Neural progenitor cell (in vitro differentiated cells): ENCODE measurements at regions not wholly inside any gene's neighbourhood (a gene's known extent, or its start where the extent isn't known, plus 50 kb on each side); places are given as distances from the start of the nearest gene placed in this dataset.

Experiments used
- DNase-seq: peaks from one replicate; pipeline ENCODE4 v3.0.0-alpha.2; 2016; ENCODE audit warnings: low spot score
- H2AFZ ChIP-seq: fragments of 200-600 bp; sonication (generic); replicated peaks from 2 replicates; pipeline ENCODE4 v1.6.1; 2016; ENCODE audit warnings: antibody characterized with exemption
- H3F3A ChIP-seq: fragments of 200-600 bp; sonication (generic); 2 replicates; pipeline ENCODE4 v1.6.1; 2016; ENCODE audit warnings: antibody characterized with exemption, low read depth
- H3K27ac ChIP-seq: fragments of 200-600 bp; sonication (generic); 2 replicates; pipeline ENCODE4 v1.5.1; 2016; ENCODE audit warnings: mild to moderate bottlenecking
- H3K27me3 ChIP-seq: fragments of 200-600 bp; sonication (generic); 2 replicates; pipeline ENCODE4 v1.6.1; 2016; ENCODE audit warnings: mild to moderate bottlenecking, moderate library complexity
- H3K36me3 ChIP-seq: fragments of 200-600 bp; sonication (generic); 2 replicates; pipeline ENCODE4 v1.5.1; 2016
- H3K4me1 ChIP-seq: fragments of 200-600 bp; sonication (generic); 2 replicates; pipeline ENCODE4 v1.6.1; 2016; ENCODE audit warnings: mixed run types
- H3K4me2 ChIP-seq: fragments of 200-600 bp; sonication (generic); 2 replicates; pipeline ENCODE4 v1.6.1; 2016
- H3K4me3 ChIP-seq: fragments of 200-600 bp; sonication (generic); 2 replicates; pipeline ENCODE4 v1.5.1; 2016
- H3K79me2 ChIP-seq: fragments of 200-600 bp; sonication (generic); 2 replicates; pipeline ENCODE4 v1.6.1; 2016; ENCODE audit warnings: low read depth
- H3K9ac ChIP-seq: fragments of 200-600 bp; sonication (generic); 2 replicates; pipeline ENCODE4 v1.6.1; 2016
- H3K9me3 ChIP-seq: fragments of 200-600 bp; sonication (generic); 2 replicates; pipeline ENCODE4 v1.5.1; 2016; ENCODE audit warnings: low read depth
- H4K20me1 ChIP-seq: fragments of 200-600 bp; sonication (generic); 2 replicates; pipeline ENCODE4 v1.6.1; 2016; ENCODE audit warnings: low read depth
- H3K27ac Mint-ChIP-seq: 3 replicates; pipeline ENCODE4 v1.8.0; 2021; ENCODE audit warnings: mixed read lengths
- H3K27me3 Mint-ChIP-seq: 2 replicates; pipeline ENCODE4 v1.8.0; 2022; ENCODE audit warnings: low read depth, mild to moderate bottlenecking, inconsistent platforms, moderate library complexity, mixed read lengths; ENCODE audit not compliant: insufficient read depth
- H3K36me3 Mint-ChIP-seq: 3 replicates; pipeline ENCODE4 v1.8.0; 2021; ENCODE audit warnings: mixed read lengths
- H3K4me1 Mint-ChIP-seq: 3 replicates; pipeline ENCODE4 v1.8.0; 2021; ENCODE audit warnings: mixed read lengths
- H3K4me3 Mint-ChIP-seq: 3 replicates; pipeline ENCODE4 v1.8.0; 2021; ENCODE audit warnings: mild to moderate bottlenecking, moderate library complexity, mixed read lengths
- H3K9me3 Mint-ChIP-seq: 3 replicates; pipeline ENCODE4 v1.8.0; 2020; ENCODE audit warnings: mixed read lengths
- CTCF ChIP-seq: fragments of 200-600 bp; sonication (generic); IDR thresholded peaks from 2 replicates; pipeline ENCODE4 v1.5.1; 2017; ENCODE audit warnings: antibody characterized with exemption, mild to moderate bottlenecking
- EZH2 ChIP-seq: fragments of 200-600 bp; sonication (generic); IDR thresholded peaks from 2 replicates; pipeline ENCODE4 v1.6.1; 2017; ENCODE audit warnings: antibody characterized with exemption, mild to moderate bottlenecking, moderate library complexity
- EZH2phosphoT487 ChIP-seq: fragments of 200-600 bp; sonication (generic); IDR thresholded peaks from 2 replicates; pipeline ENCODE4 v1.6.1; 2017; ENCODE audit warnings: antibody characterized with exemption

GRCh38 chr6:4598384-4598995 lies 177.7 kb upstream of the CDYL start:
- no peak overlapping the region for H3K4me3 Mint-ChIP-seq
- H3K36me3 ChIP-seq = no peaks in the 10 kb centered on the region
- no peak overlapping the region for H2AFZ ChIP-seq
- no peak for DNase-seq
- no peaks in the 10 kb centered on the region for H3K27me3 ChIP-seq
- no peaks in the 10 kb centered on the region for H3K79me2 ChIP-seq
- peaks cover 2% of the 10 kb centered on the region for H3K27me3 Mint-ChIP-seq
- H3K9ac ChIP-seq = no peak overlapping the region
- no peaks in the 10 kb centered on the region for H3F3A ChIP-seq
- H3K4me3 ChIP-seq = no peak overlapping the region
- H3K4me2 ChIP-seq = no peak overlapping the region
- no peaks in the 10 kb centered on the region for H3K9me3 ChIP-seq
- no peaks in the 10 kb centered on the region for H3K4me1 Mint-ChIP-seq
- H3K27ac ChIP-seq = no peak overlapping the region
- H3K9me3 Mint-ChIP-seq = peaks cover 9% of the 10 kb centered on the region
- no peaks in the 10 kb centered on the region for H3K36me3 Mint-ChIP-seq
- no peaks in the 10 kb centered on the region for H3K4me1 ChIP-seq
- no peak overlapping the region for H3K27ac Mint-ChIP-seq
- no peaks in the 10 kb centered on the region for H4K20me1 ChIP-seq
- TF ChIP-seq EZH2phosphoT487 (no peak), EZH2 (no peak), CTCF (no peak)

DNA sequence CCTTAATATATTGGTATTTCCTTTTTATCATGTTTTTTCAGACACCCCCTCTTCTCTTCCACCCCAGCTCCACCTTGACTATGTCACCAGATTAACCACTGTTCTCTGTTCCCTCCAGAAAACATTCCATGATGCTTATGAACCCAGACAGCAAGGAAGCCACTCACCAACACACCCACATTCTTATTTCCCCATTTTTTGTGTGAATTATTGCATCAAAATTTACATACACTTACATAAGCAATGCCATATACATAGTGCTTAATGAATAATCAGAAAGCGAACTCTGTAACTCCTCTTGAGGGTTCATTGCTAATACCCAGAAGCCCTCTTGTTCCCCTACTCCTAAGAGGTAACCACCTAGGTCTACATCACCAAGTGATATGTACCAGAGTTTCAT lies 182.3 kb upstream of the CDYL start:
- no peaks in the 10 kb centered on the region for H3K27me3 ChIP-seq
- H3K27ac ChIP-seq = no peak overlapping the region
- no peaks in the 10 kb centered on the region for H3K36me3 ChIP-seq
- no peaks in the 10 kb centered on the region for H3K79me2 ChIP-seq
- TF ChIP-seq EZH2 = no peak
- TF ChIP-seq EZH2phosphoT487 = no peak
- TF ChIP-seq CTCF = no peak
- no peak overlapping the region for H3K9ac ChIP-seq
- Mint-ChIP-seq H3K36me3 (no peaks in the 10 kb centered on the region), H3K4me3 (no peak overlapping the region), H3K4me1 (no peaks in the 10 kb centered on the region), H3K27ac (no peak overlapping the region), H3K9me3 (peaks cover 4% of the 10 kb centered on the region), H3K27me3 (no peaks in the 10 kb centered on the region)
- H3K4me2 ChIP-seq = no peak overlapping the region
- no peak overlapping the region for H3K4me3 ChIP-seq
- H4K20me1 ChIP-seq = no peaks in the 10 kb centered on the region
- no peaks in the 10 kb centered on the region for H3F3A ChIP-seq
- no peaks in the 10 kb centered on the region for H3K9me3 ChIP-seq
- no peaks in the 10 kb centered on the region for H3K4me1 ChIP-seq
- DNase-seq = no peak
- H2AFZ ChIP-seq = no peak overlapping the region

DNA sequence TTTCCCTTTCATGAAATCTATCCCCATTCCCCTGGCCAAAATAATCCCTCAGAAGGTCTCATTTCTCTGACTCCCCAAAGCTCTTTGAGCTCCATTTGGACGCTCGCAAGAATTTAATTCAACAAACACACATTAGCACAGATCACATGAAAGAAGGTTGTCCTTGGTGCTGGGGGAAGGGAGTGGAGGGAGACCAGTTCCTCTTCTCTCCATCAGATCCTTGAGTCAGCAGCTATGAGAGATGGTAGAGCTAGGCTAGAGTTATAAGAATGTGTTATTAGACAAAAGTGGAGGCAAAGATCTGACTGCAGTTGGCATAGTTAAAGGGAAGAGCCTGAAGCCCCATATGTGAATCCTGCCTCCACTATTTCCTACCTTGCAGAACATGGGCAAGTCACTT lies 184.2 kb upstream of the CDYL start:
- Mint-ChIP-seq H3K9me3 (peaks cover 4% of the 10 kb centered on the region), H3K27ac (no peak overlapping the region), H3K4me1 (no peaks in the 10 kb centered on the region), H3K4me3 (no peak overlapping the region), H3K27me3 (peaks cover 3% of the 10 kb centered on the region), H3K36me3 (no peaks in the 10 kb centered on the region)
- DNase-seq = no peak
- Histone ChIP-seq H3K27me3 (no peaks in the 10 kb centered on the region), H3F3A (no peaks in the 10 kb centered on the region), H3K9me3 (no peaks in the 10 kb centered on the region), H3K27ac (no peak overlapping the region), H2AFZ (no peak overlapping the region), H3K9ac (no peak overlapping the region), H3K4me3 (no peak overlapping the region), H4K20me1 (no peaks in the 10 kb centered on the region), H3K4me2 (no peak overlapping the region), H3K4me1 (no peaks in the 10 kb centered on the region), H3K36me3 (no peaks in the 10 kb centered on the region), H3K79me2 (no peaks in the 10 kb centered on the region)
- TF ChIP-seq EZH2phosphoT487 = no peak
- TF ChIP-seq CTCF = no peak
- no peak for TF ChIP-seq EZH2
